Adrenal gland (tissue), 9 donors: ENCODE measurements at regions not wholly inside any gene's neighbourhood (a gene's known extent, or its start where the extent isn't known, plus 50 kb on each side); places are given as distances from the start of the nearest gene placed in this dataset.

ENCODE experiments used
- DNase-seq, 7 donors: peaks; one replicate each; pipeline ENCODE4 v3.0.0-alpha.2; 2019 to 2020
- H3K27ac ChIP-seq, 5 donors: fragments of 200-600 bp; sonication (generic) in 4 of 5; 1 replicate in 3 of 5; 2 replicates in 2 of 5; pipeline versions ENCODE4 v1.5.1 to v1.8.0; 2016 to 2020; ENCODE audit warnings: mild to moderate bottlenecking in 1 of 5
- H3K27me3 ChIP-seq: fragments of 200-600 bp; 2 replicates; pipeline ENCODE4 v1.8.0; 2021
- H3K36me3 ChIP-seq, 2 donors: fragments of 200-600 bp; replicated peaks in 1 of 2; 1 replicate in 1 of 2; 2 replicates in 1 of 2; pipeline versions ENCODE4 v1.5.1 to v1.8.0; 2018 to 2022
- H3K4me1 ChIP-seq, 2 donors: fragments of 200-600 bp; replicated peaks in 1 of 2; 1 replicate in 1 of 2; 2 replicates in 1 of 2; pipeline versions ENCODE4 v1.5.1 to v1.8.0; 2018 to 2021
- H3K4me3 ChIP-seq, 4 donors: fragments of 200-600 bp; sonication (generic) in 3 of 4; one replicate each; pipeline ENCODE4 v1.5.1; 2016 to 2018
- H3K9me3 ChIP-seq, 3 donors: fragments of 200-600 bp; sonication (generic) in 1 of 3; replicated peaks in 1 of 3; 1 replicate in 2 of 3; 2 replicates in 1 of 3; pipeline versions ENCODE4 v1.5.1 to v1.8.0; 2016 to 2021
- POLR2A ChIP-seq, 2 donors: fragments of 450-650 bp; IDR thresholded peaks; one replicate each; pipeline ENCODE4 v1.6.1; 2017; ENCODE audit warnings: antibody characterized with exemption in 2 of 2, mild to moderate bottlenecking in 2 of 2, moderate library complexity in 1 of 2
- WGBS, 4 donors: extraction: QIAGEN DNeasy Blood & Tissue Kit in 2 of 4; methylation state at CpG; one replicate each; pipeline versions ENCODE4 v1.1.5 to v1.1.7; 2013 to 2017; 5-methylcytosine and 5-hydroxymethylcytosine counted together
- intact Hi-C, 2 donors: fragments of 100-400 bp; cut with DNase I; formaldehyde crosslinking; loops; one replicate each; pipeline versions ENCODE4 v1.14.1 to v1.15.0; 2022 to 2023
- TF ChIP-seq, protein P1 (sequence below), 6 experiments: fragments of 450-650 bp in 4 of 6; fragments of 200-600 bp in 2 of 6; sonication (generic) in 1 of 6; IDR thresholded peaks; 1 replicate in 5 of 6; 2 replicates in 1 of 6; pipeline versions ENCODE4 v1.5.1 to v1.8.0; 2016 to 2021; ENCODE audit warnings: antibody characterized with exemption in 6 of 6, mild to moderate bottlenecking in 2 of 6, moderate library complexity in 1 of 6
- donor health status: healthy with polysubstance abuse.
- donor health status: Bipolar disorder and iron deficiency.
- donor health status: DM: yes; HTN: yes; CAD: no.
- donor health status: DM: no; HTN: no; CAD: no.
- donor health status: DM: no; HTN: no; CAD: no.

DNA sequence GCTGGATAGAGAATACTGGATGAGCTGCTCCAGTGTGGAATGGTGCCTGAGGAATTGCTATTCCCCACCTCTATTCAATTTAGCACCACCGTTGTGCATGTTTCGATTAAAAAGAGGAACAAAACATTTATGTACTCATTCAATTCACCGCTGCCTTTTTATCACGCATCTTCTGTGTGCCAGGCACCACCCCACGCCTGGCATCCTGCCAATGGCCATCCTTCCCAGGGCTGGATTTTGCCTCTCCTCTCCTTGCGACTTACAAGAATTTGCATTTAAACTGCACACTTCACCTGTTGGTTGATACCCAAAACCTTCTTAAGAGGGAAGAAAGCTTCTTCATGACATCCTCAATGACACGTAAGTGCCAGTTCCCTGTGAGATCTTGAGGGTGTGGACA, 110.2 kb upstream of the DPP6 start:
- no peaks in the 10 kb centered on the region for H3K4me1 ChIP-seq
- TF ChIP-seq, protein P1, sequence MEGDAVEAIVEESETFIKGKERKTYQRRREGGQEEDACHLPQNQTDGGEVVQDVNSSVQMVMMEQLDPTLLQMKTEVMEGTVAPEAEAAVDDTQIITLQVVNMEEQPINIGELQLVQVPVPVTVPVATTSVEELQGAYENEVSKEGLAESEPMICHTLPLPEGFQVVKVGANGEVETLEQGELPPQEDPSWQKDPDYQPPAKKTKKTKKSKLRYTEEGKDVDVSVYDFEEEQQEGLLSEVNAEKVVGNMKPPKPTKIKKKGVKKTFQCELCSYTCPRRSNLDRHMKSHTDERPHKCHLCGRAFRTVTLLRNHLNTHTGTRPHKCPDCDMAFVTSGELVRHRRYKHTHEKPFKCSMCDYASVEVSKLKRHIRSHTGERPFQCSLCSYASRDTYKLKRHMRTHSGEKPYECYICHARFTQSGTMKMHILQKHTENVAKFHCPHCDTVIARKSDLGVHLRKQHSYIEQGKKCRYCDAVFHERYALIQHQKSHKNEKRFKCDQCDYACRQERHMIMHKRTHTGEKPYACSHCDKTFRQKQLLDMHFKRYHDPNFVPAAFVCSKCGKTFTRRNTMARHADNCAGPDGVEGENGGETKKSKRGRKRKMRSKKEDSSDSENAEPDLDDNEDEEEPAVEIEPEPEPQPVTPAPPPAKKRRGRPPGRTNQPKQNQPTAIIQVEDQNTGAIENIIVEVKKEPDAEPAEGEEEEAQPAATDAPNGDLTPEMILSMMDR (IDR thresholded peaks at IDR 0.05): no peak
- no peak for TF ChIP-seq POLR2A (IDR thresholded peaks at IDR 0.05)
- no peaks in the 10 kb centered on the region for H3K27me3 ChIP-seq
- H3K4me3 ChIP-seq: no peak overlapping the region
- 78 to 83% (median 79%) methylated on average over 7 of the region's 7 CpGs for WGBS, 4 donors
- no peak overlapping the region for H3K27ac ChIP-seq
- intact Hi-C loops: no loop called here
- H3K9me3 ChIP-seq: no peaks in the 10 kb centered on the region
- peak in 1 of 7 donors; percentile 46 for DNase-seq
- no peaks in the 10 kb centered on the region for H3K36me3 ChIP-seq

DNA sequence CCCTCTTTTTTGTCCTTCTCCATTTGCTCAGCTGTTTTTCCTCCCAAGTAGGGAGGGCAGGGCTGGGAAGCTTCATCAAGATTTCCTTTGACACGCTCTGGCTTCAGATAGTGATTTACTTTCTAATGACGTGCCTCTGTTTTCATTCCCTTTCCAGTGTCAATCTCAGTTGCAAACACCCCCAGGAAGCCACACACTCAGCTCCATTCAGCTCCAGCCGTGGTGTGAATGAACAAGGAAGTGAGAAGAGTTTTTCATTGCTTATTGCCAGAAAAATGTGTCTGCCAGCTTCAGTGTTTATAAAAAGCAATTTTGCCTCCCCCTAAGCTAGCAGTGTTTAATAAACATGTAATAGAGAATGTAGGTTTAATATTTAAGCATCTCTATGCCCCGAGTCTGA, 108.7 kb upstream of the DPP6 start:
- Histone ChIP-seq H3K4me3 (no peak overlapping the region), H3K36me3 (no peaks in the 10 kb centered on the region), H3K27me3 (no peaks in the 10 kb centered on the region), H3K9me3 (no peaks in the 10 kb centered on the region), H3K4me1 (no peaks in the 10 kb centered on the region), H3K27ac (no peak overlapping the region)
- intact Hi-C loops: no loop called here
- 6 to 16% (median 11%) methylated on average over 4 of the region's 4 CpGs for WGBS, 4 donors
- TF ChIP-seq POLR2A (IDR thresholded peaks at IDR 0.05): no peak
- TF ChIP-seq, protein P1 (IDR thresholded peaks at IDR 0.05): no peak
- DNase-seq: peak in 1 of 7 donors; percentile 24

DNA sequence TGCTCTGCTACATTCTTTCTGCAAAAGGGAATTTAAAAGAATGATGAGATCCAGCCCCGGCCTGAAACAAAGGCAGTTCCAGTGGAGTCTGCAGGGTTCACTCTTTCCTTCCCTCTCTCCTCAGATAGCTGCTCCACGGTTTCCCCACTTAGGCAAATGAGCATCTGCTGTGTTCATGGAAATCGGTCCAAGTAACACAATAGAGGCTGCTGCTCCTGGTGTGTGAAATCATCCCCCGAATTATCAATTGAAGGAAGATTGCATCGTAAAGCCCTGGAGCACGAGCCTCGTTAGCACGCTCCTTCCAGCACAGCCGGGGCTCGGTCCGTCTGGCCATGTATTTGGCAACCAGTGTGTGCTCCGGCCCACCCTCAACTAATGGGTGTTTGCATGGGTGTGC, 108.3 kb upstream of the DPP6 start:
- peak in 1 of 7 donors; percentile 48 for DNase-seq
- Histone ChIP-seq H3K4me1 (no peaks in the 10 kb centered on the region), H3K27ac (no peak overlapping the region), H3K36me3 (no peaks in the 10 kb centered on the region), H3K4me3 (no peak overlapping the region), H3K9me3 (no peaks in the 10 kb centered on the region), H3K27me3 (no peaks in the 10 kb centered on the region)
- TF ChIP-seq, protein P1 (IDR thresholded peaks at IDR 0.05): no peak
- no peak for TF ChIP-seq POLR2A (IDR thresholded peaks at IDR 0.05)
- WGBS, 4 donors: 38 to 54% (median 40%) methylated on average over 12 of the region's 12 CpGs
- intact Hi-C loops: no loop called here

DNA sequence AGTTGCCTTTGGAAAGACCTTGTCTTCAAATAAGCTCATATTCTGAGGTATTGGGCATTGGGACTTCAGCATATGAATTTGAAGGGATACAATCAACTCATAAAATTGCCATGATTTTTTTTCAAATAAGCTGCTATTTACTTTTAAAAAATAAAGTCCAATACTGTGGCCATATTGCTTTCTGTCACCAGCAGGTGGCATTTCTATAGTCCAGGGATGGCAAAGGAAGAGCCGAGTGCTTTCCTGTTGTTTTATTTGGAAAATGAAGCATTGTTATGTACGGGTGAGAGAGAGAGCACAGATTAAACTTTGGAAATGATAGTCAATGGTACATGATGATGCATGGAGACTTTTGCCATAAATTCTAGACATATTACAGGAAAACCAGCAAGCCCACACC, 104.1 kb upstream of the DPP6 start:
- 25 to 33% (median 28%) methylated on average over 2 of the region's 2 CpGs for WGBS, 4 donors
- Histone ChIP-seq H3K27ac (no peak overlapping the region), H3K27me3 (no peaks in the 10 kb centered on the region), H3K36me3 (no peaks in the 10 kb centered on the region), H3K4me3 (no peak overlapping the region), H3K9me3 (no peaks in the 10 kb centered on the region), H3K4me1 (no peaks in the 10 kb centered on the region)
- intact Hi-C loops: no loop called here
- no peak for TF ChIP-seq POLR2A (IDR thresholded peaks at IDR 0.05)
- TF ChIP-seq, protein P1 (IDR thresholded peaks at IDR 0.05): peak in 1 of 6 experiments; percentile 16
- peak in 1 of 7 donors; percentile 33 for DNase-seq
